HL-60 (cell line): ENCODE measurements at regions not wholly inside any gene's neighbourhood (a gene's known extent, or its start where the extent isn't known, plus 50 kb on each side); places are given as distances from the start of the nearest gene placed in this dataset.

Source experiments
- DNase-seq, 2 experiments: peaks; one replicate each; pipeline ENCODE4 v3.0.0-alpha.2; 2010 to 2020; ENCODE audit warnings: low read depth in 1 of 2, low spot score in 1 of 2
- H3K27ac ChIP-seq: fragments of 250-450 bp; sonication (Bioruptor Pico); replicated peaks from 2 replicates; pipeline ENCODE4 v1.5.1; 2020; ENCODE audit warnings: mild to moderate bottlenecking, moderate library complexity
- H3K27me3 ChIP-seq: fragments of 250-450 bp; sonication (Bioruptor Pico); 2 replicates; pipeline ENCODE4 v1.5.1; 2021; ENCODE audit warnings: mild to moderate bottlenecking, moderate library complexity; ENCODE audit not compliant: insufficient read depth, poor library complexity, severe bottlenecking
- H3K4me3 ChIP-seq: replicated peaks from 2 replicates; pipeline ENCODE4 v1.5.1; 2011; ENCODE audit warnings: mild to moderate bottlenecking, control low read depth, low read length; ENCODE audit not compliant: insufficient read depth
- GABPA ChIP-seq: IDR thresholded peaks from 2 replicates; pipeline ENCODE4 v1.6.1; 2012; ENCODE audit warnings: low read depth
- POLR2AphosphoS5 ChIP-seq: IDR thresholded peaks from 2 replicates; pipeline ENCODE4 v1.6.1; 2012; ENCODE audit warnings: low read depth
- SPI1 ChIP-seq: IDR thresholded peaks from 2 replicates; pipeline ENCODE4 v1.6.1; 2012; ENCODE audit warnings: low read depth, mild to moderate bottlenecking, borderline replicate concordance
- TF ChIP-seq, protein P1 (sequence below): IDR thresholded peaks from 2 replicates; pipeline ENCODE4 v1.6.1; 2012; ENCODE audit warnings: low read depth; ENCODE audit not compliant: insufficient replicate concordance
- TF ChIP-seq, protein P2 (sequence below): IDR thresholded peaks from one replicate; pipeline ENCODE4 v1.5.1; 2011; ENCODE audit warnings: low read length, control low read depth, inconsistent platforms; ENCODE audit not compliant: insufficient read depth

DNA sequence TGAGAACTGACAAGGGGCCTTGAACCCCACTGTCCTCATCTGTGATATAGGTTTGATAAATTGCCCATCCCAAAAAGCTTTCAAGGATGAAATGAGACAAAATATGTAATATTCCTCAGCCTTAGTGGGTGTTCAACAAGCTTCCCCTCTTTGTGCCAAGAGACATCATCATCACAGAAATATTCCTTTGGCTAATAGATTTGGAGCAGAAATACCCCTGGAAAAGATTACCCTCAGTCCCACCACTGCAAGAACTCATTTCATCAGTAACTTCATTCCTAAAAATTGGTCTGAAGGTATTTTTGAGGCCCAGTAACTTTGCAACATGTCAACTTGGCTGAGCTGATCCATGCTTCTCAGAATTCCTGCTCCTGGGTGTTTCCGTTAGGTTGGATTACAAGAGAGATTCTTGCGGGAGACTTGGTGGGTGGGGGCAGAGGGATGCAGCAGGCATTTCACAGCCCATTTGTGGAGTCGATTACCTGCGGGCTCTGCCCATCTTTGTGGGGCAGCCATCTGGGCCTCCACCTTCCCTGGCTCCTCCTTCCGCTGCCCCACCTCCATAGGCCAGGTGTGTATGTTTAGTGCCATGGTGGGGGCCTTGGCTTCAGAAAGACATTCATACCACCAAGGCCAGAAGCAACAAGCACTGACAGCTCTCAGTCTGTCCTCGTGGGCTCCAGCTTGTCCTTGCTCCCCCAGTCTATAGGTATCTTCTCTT, 263.9 kb downstream of the GLI2 start:
- no peak overlapping the region for H3K27ac ChIP-seq
- no peaks in the 10 kb centered on the region for H3K27me3 ChIP-seq
- no peak overlapping the region for H3K4me3 ChIP-seq
- no peak for DNase-seq
- TF ChIP-seq, protein P1, sequence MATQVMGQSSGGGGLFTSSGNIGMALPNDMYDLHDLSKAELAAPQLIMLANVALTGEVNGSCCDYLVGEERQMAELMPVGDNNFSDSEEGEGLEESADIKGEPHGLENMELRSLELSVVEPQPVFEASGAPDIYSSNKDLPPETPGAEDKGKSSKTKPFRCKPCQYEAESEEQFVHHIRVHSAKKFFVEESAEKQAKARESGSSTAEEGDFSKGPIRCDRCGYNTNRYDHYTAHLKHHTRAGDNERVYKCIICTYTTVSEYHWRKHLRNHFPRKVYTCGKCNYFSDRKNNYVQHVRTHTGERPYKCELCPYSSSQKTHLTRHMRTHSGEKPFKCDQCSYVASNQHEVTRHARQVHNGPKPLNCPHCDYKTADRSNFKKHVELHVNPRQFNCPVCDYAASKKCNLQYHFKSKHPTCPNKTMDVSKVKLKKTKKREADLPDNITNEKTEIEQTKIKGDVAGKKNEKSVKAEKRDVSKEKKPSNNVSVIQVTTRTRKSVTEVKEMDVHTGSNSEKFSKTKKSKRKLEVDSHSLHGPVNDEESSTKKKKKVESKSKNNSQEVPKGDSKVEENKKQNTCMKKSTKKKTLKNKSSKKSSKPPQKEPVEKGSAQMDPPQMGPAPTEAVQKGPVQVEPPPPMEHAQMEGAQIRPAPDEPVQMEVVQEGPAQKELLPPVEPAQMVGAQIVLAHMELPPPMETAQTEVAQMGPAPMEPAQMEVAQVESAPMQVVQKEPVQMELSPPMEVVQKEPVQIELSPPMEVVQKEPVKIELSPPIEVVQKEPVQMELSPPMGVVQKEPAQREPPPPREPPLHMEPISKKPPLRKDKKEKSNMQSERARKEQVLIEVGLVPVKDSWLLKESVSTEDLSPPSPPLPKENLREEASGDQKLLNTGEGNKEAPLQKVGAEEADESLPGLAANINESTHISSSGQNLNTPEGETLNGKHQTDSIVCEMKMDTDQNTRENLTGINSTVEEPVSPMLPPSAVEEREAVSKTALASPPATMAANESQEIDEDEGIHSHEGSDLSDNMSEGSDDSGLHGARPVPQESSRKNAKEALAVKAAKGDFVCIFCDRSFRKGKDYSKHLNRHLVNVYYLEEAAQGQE = no peak
- TF ChIP-seq SPI1 (no peak), POLR2AphosphoS5 (no peak), GABPA (no peak)
- TF ChIP-seq, protein P2, sequence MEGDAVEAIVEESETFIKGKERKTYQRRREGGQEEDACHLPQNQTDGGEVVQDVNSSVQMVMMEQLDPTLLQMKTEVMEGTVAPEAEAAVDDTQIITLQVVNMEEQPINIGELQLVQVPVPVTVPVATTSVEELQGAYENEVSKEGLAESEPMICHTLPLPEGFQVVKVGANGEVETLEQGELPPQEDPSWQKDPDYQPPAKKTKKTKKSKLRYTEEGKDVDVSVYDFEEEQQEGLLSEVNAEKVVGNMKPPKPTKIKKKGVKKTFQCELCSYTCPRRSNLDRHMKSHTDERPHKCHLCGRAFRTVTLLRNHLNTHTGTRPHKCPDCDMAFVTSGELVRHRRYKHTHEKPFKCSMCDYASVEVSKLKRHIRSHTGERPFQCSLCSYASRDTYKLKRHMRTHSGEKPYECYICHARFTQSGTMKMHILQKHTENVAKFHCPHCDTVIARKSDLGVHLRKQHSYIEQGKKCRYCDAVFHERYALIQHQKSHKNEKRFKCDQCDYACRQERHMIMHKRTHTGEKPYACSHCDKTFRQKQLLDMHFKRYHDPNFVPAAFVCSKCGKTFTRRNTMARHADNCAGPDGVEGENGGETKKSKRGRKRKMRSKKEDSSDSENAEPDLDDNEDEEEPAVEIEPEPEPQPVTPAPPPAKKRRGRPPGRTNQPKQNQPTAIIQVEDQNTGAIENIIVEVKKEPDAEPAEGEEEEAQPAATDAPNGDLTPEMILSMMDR = no peak

DNA sequence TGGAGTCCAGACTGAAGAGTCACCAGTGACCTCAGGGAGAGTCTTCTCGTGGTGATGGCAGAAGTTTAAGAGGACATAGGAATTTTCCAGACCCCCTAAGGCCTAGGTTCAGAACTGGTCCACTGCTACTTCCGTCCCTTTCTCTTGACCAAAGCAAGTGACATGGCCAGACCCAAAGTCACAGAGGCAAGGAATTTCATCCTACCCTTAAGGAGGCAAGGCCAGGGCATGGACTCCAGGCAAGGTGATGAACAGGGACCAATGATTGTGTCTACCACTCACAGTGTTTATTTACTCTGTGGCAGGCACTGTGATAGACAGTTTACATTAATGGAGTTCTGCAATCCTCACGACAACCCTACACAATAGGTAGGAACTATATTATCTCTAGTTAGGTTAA, 265.1 kb downstream of the GLI2 start:
- no peaks in the 10 kb centered on the region for H3K27me3 ChIP-seq
- H3K27ac ChIP-seq = no peak overlapping the region
- no peak overlapping the region for H3K4me3 ChIP-seq
- no peak for DNase-seq
- TF ChIP-seq, protein P1 = no peak
- TF ChIP-seq GABPA (no peak), SPI1 (no peak), POLR2AphosphoS5 (no peak)
- TF ChIP-seq, protein P2 = no peak

DNA sequence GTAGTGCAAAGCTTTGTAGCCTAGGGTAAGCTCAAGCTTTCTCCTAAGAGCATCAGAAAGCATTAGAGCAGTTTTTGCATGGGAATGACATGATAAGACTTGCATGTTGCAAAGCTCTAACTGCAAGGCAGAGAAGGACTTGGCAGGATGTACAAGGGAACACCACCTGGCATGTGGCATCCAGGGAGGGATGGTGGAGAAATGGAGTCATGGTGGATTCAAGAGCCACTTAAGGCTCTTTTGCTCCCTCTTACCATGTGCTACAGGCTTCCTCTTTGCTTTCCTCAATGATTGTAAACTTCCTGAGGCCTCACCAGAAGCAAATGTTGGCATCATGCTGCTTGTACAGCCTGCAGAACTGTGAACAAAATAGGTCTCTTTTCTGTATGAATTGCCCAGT, 266.0 kb downstream of the GLI2 start:
- Histone ChIP-seq H3K4me3 (no peak overlapping the region), H3K27me3 (no peaks in the 10 kb centered on the region), H3K27ac (no peak overlapping the region)
- no peak for DNase-seq
- no peak for TF ChIP-seq POLR2AphosphoS5
- TF ChIP-seq GABPA = no peak
- TF ChIP-seq, protein P2 = no peak
- TF ChIP-seq SPI1 = no peak
- TF ChIP-seq, protein P1 = no peak
